SIG-M5 treated with dmso at 0.1 percent for 504 hours (cell line): ENCODE measurements at regions not wholly inside any gene's neighbourhood (a gene's known extent, or its start where the extent isn't known, plus 50 kb on each side); places are given as distances from the start of the nearest gene placed in this dataset.

Source experiments
- DNase-seq: peaks from one replicate; lab custom pipeline; 2025; ENCODE audit not compliant: unreplicated experiment; lab: John Stamatoyannopoulos, UW

GRCh38 chr11:103850419-103851165, 185.8 kb upstream of the DDI1 start:
- no peak for DNase-seq

- DNase-seq, result no peak
Measured at GRCh38 chr11:103851166-103851651, 185.2 kb upstream of the DDI1 start.
